ENCODE measurements at regions not wholly inside any gene's neighbourhood (a gene's known extent, or its start where the extent isn't known, plus 50 kb on each side); places are given as distances from the start of the nearest gene placed in this dataset.

DNA sequence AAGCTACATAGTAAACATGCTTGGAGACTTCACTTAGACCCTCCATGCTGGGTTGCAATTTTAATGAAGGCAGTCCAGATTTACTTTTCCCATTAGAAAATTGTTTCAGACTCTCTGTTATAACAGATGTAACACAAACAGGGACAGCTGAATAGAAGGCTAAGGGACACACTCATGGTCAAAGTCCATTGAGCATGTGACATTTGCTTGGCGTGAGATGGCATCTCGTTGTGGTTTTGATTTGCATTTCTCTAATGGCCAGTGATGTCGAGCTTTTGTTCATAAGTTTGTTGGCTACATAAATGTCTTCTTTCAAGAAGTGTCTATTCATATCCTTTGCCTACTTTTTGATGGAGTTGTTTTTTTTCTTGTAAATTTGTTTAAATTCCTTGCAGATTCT is 358.2 kb upstream of the CLNK start:
- DNase-seq (ENCODE audit: low spot score) = no peak
- no peaks in the 10 kb centered on the region for H3K4me1 ChIP-seq (ENCODE audit: insufficient read depth, low read length, poor library complexity, severe bottlenecking)
- intact Hi-C loops (cut with micrococcal nuclease; ENCODE audit: unreplicated experiment) = no loop called here
- no peaks in the 10 kb centered on the region for H3K36me3 ChIP-seq (ENCODE audit: insufficient read depth, low read length, poor library complexity, severe bottlenecking)
- ChIA-PET POLR2A (ENCODE audit: low non-redundant PET) (no interaction called here), CTCF (no interaction called here)
- no TSS peak for BruUV-seq (replicated peaks)
- H3K27me3 ChIP-seq (replicated peaks; ENCODE audit: insufficient read depth, low read depth, low read length, poor library complexity) = no peaks in the 10 kb centered on the region
- H3K4me3 ChIP-seq (ENCODE audit: low read depth, low read length, poor library complexity, severe bottlenecking) = no peak overlapping the region
- no peak overlapping the region for H3K27ac ChIP-seq (ENCODE audit: low read depth, low read length, poor library complexity, severe bottlenecking)
- TF ChIP-seq EZH2 (IDR thresholded peaks at IDR 0.05; ENCODE audit: borderline replicate concordance, low read depth, low read length, poor library complexity, severe bottlenecking) = no peak
- no peak for TF ChIP-seq CTCF (conservative IDR thresholded peaks at IDR 0.05; ENCODE audit: low read depth, low read length)
- peaks cover 17% of the 10 kb centered on the region for H3K9me3 ChIP-seq (ENCODE audit: low read depth, low read length, poor library complexity, severe bottlenecking)

GRCh38 chr4:11039634-11040131 is 355.1 kb upstream of the CLNK start:
- POLR2A ChIA-PET (ENCODE audit: low non-redundant PET) = no interaction called here
- CTCF ChIA-PET = no interaction called here
- no peaks in the 10 kb centered on the region for H3K4me1 ChIP-seq (ENCODE audit: insufficient read depth, low read length, poor library complexity, severe bottlenecking)
- H3K27me3 ChIP-seq (replicated peaks; ENCODE audit: insufficient read depth, low read depth, low read length, poor library complexity) = no peaks in the 10 kb centered on the region
- no peak overlapping the region for H3K4me3 ChIP-seq (ENCODE audit: low read depth, low read length, poor library complexity, severe bottlenecking)
- TF ChIP-seq EZH2 (IDR thresholded peaks at IDR 0.05; ENCODE audit: borderline replicate concordance, low read depth, low read length, poor library complexity, severe bottlenecking) = no peak
- TF ChIP-seq CTCF (conservative IDR thresholded peaks at IDR 0.05; ENCODE audit: low read depth, low read length) = no peak
- BruUV-seq (replicated peaks) = no TSS peak
- no peak overlapping the region for H3K27ac ChIP-seq (ENCODE audit: low read depth, low read length, poor library complexity, severe bottlenecking)
- intact Hi-C loops (cut with micrococcal nuclease; ENCODE audit: unreplicated experiment) = no loop called here
- no peaks in the 10 kb centered on the region for H3K36me3 ChIP-seq (ENCODE audit: insufficient read depth, low read length, poor library complexity, severe bottlenecking)
- no peak for DNase-seq (ENCODE audit: low spot score)
- peaks cover 16% of the 10 kb centered on the region for H3K9me3 ChIP-seq (ENCODE audit: low read depth, low read length, poor library complexity, severe bottlenecking)

- no peak overlapping the region for H3K27ac ChIP-seq (ENCODE audit: low read depth, low read length, poor library complexity, severe bottlenecking)
- no peaks in the 10 kb centered on the region for H3K36me3 ChIP-seq (ENCODE audit: insufficient read depth, low read length, poor library complexity, severe bottlenecking)
- H3K9me3 ChIP-seq (ENCODE audit: low read depth, low read length, poor library complexity, severe bottlenecking) = peaks cover 16% of the 10 kb centered on the region
- TF ChIP-seq CTCF (conservative IDR thresholded peaks at IDR 0.05; ENCODE audit: low read depth, low read length) = no peak
- no peak for TF ChIP-seq EZH2 (IDR thresholded peaks at IDR 0.05; ENCODE audit: borderline replicate concordance, low read depth, low read length, poor library complexity, severe bottlenecking)
- intact Hi-C loops (cut with micrococcal nuclease; ENCODE audit: unreplicated experiment) = no loop called here
- H3K4me1 ChIP-seq (ENCODE audit: insufficient read depth, low read length, poor library complexity, severe bottlenecking) = no peaks in the 10 kb centered on the region
- ChIA-PET CTCF (no interaction called here), POLR2A (ENCODE audit: low non-redundant PET) (no interaction called here)
- no peak for DNase-seq (ENCODE audit: low spot score)
- H3K27me3 ChIP-seq (replicated peaks; ENCODE audit: insufficient read depth, low read depth, low read length, poor library complexity) = no peaks in the 10 kb centered on the region
- no TSS peak for BruUV-seq (replicated peaks)
- no peak overlapping the region for H3K4me3 ChIP-seq (ENCODE audit: low read depth, low read length, poor library complexity, severe bottlenecking)
These were observed 354.4 kb upstream of the CLNK start for GRCh38 chr4:11038926-11039325.

Data from A673 (cell line).